HG03045 (cell line): ENCODE measurements at regions not wholly inside any gene's neighbourhood (a gene's known extent, or its start where the extent isn't known, plus 50 kb on each side); places are given as distances from the start of the nearest gene placed in this dataset.

Experiments used
- ATAC-seq: cut with Tn5 transposase; IDR thresholded peaks from one replicate; pipeline ENCODE4 v1.9.1; 2021; ENCODE audit warnings: mild to moderate bottlenecking, moderate library complexity; ENCODE audit not compliant: unreplicated experiment

GRCh38 chr15:61549727-61550126 is 320.6 kb upstream of the RORA start:
- ATAC-seq, result no peak

- no peak for ATAC-seq
Measured at GRCh38 chr15:61545763-61546162, 316.7 kb upstream of the RORA start.

- no peak for ATAC-seq
Measured at GRCh38 chr15:61541516-61541915, 312.4 kb upstream of the RORA start.

GRCh38 chr15:61537337-61537736 is 308.2 kb upstream of the RORA start:
- no peak for ATAC-seq

GRCh38 chr15:61534986-61535385 is 305.9 kb upstream of the RORA start:
- ATAC-seq, result no peak

- no peak for ATAC-seq
Measured at GRCh38 chr15:61530769-61531168, 301.7 kb upstream of the RORA start.

GRCh38 chr15:61528581-61528910 is 299.4 kb upstream of the RORA start:
- no peak for ATAC-seq

- no peak for ATAC-seq
Measured at GRCh38 chr15:61527836-61528580, 298.9 kb upstream of the RORA start.

GRCh38 chr15:61524545-61524944 is 295.4 kb upstream of the RORA start:
- no peak for ATAC-seq

- no peak for ATAC-seq
Measured at GRCh38 chr15:61524086-61524485, 295.0 kb upstream of the RORA start.

GRCh38 chr15:61522411-61522810 is 293.3 kb upstream of the RORA start:
- ATAC-seq, result no peak

GRCh38 chr15:61521953-61522352 is 292.9 kb upstream of the RORA start:
- no peak for ATAC-seq

- no peak for ATAC-seq
Measured at GRCh38 chr15:61519296-61519695, 290.2 kb upstream of the RORA start.

GRCh38 chr15:61518191-61518950 is 289.3 kb upstream of the RORA start:
- no peak for ATAC-seq

- ATAC-seq, result no peak
Measured at GRCh38 chr15:61517776-61518175, 288.7 kb upstream of the RORA start.

- ATAC-seq, result no peak
Measured at GRCh38 chr15:61517335-61517734, 288.2 kb upstream of the RORA start.

- ATAC-seq, result no peak
Measured at GRCh38 chr15:61511756-61512155, 282.7 kb upstream of the RORA start.

GRCh38 chr15:61511089-61511488 is 282.0 kb upstream of the RORA start:
- ATAC-seq, result no peak

- no peak for ATAC-seq
Measured at GRCh38 chr15:61509327-61509840, 280.3 kb upstream of the RORA start.

- no peak for ATAC-seq
Measured at GRCh38 chr15:61503383-61503969, 274.4 kb upstream of the RORA start.

GRCh38 chr15:61501815-61502389 is 272.8 kb upstream of the RORA start:
- no peak for ATAC-seq
